ENCODE measurements at regions not wholly inside any gene's neighbourhood (a gene's known extent, or its start where the extent isn't known, plus 50 kb on each side); places are given as distances from the start of the nearest gene placed in this dataset.

DNA sequence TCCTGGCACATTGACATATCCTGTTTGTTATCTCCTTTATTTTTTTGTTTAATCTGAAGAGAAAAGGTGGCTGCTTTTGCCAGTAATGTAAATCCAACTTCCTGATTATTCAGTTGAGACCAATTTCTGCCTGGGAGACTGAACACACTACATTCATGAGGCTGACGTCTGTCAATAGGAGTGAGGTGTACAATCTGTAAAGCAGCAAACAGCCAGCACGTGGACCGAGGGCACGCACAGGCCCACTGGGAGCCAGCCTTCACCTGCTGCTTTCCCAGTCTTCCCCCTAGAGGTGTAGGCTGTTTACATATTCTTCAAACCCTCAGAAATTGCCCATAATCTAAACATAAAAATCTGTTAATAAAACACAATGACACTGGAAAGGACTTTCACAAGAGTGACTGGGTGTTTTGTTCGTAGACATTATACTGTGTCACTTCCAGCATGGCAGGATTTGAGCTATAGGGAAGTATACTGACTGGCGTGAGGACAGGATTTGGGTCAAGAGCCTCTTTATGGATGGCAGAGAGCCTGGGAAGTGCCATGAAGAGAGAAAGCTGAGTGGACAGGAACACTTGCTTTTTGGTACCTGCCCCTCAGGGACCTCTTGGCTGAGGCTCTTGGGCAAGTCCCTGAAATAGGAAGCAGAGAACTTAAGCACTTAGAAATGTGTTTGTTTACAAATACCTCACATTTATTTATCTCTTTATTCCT lies 552.9 kb upstream of the CAMK1G start:
- no peak for ATAC-seq (ENCODE audit: low FRiP score)
- DNase-seq (ENCODE audit: low spot score), result no peak
- TF ChIP-seq CTCF (IDR thresholded peaks at IDR 0.05), result no peak

DNA sequence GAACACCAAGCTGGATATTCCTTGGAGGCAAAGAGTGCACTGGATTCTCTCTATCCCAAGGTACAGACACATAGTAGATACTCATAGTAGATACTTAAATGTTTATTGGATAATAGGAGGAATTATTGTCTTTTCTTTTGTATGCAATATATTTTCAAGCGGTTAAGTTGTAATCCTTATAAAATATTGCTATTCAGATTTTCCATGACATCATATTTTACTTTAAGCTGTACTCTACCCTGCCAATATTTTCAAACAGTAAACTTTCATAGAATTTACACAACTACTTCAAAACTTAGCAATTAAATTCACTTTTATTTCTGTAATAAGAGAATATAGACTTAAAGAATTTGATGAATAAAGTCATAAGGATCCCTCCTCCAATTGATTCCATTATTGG lies 546.5 kb upstream of the CAMK1G start:
- ATAC-seq (ENCODE audit: low FRiP score) (no peak), DNase-seq (ENCODE audit: low spot score) (no peak)
- no peak for TF ChIP-seq CTCF (IDR thresholded peaks at IDR 0.05)

- ATAC-seq (ENCODE audit: low FRiP score) (no peak), DNase-seq (ENCODE audit: low spot score) (no peak)
- no peak for TF ChIP-seq CTCF (IDR thresholded peaks at IDR 0.05)
These were observed 545.2 kb upstream of the CAMK1G start for GRCh38 chr1:209038316-209038715.

DNA sequence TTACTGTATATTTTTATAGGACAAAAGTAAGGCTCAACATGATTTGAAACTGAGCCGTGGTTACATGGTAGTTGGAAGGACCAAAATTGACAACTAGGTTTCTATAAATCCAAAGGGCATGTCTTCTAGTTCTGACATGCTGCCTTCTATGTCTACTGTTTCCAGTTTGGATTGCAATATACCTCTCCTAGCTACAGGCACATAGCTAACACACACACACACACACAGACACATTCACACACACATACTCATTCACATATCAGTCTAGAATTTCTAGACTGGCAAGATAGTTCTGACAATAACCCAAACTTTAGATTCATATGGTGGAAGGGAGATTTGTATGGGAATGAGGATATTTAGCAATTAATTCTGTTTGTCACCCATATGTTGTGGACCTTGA lies 544.8 kb upstream of the CAMK1G start:
- DNase-seq (ENCODE audit: low spot score), result no peak
- ATAC-seq (ENCODE audit: low FRiP score), result no peak
- no peak for TF ChIP-seq CTCF (IDR thresholded peaks at IDR 0.05)

DNA sequence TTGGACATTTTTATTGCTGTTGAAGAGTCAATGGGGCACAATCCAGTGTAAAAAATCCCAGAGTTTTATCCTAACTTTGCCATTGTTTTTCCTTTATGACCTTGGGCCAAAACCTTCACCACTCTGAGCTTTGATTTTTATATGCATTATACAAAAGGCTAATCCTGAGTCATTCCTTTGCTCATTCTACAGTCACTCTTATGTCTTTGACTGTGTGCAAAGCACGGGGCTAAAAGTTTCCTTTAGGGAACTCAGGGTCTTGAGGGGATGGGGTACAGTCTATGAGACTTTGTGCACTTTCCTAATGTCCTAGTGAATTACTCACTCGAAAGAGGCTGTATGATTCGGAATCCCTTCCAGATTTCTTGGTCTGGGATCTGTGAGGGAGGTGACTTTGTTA lies 543.2 kb upstream of the CAMK1G start:
- TF ChIP-seq CTCF (IDR thresholded peaks at IDR 0.05), result no peak
- DNase-seq (ENCODE audit: low spot score) (no peak), ATAC-seq (ENCODE audit: low FRiP score) (no peak)

DNA sequence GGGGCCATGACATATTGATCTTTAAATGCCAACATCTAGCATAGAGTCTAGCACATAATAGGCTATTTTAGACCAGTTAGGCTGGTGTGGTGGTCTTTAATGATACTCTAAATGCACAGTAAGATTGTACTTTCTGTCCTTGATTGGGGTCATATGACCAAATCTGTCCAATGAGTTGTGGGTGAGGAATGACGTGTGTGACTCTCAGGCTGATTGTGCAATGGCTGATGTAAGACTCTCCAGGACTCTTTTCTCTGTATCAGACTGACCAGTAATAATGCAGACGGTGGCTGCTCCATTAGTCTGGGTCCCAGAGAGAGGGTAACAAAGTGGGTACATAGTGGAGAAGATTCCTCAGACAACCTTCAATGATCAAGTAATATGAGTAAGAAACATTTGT lies 541.6 kb upstream of the CAMK1G start:
- no peak for TF ChIP-seq CTCF (IDR thresholded peaks at IDR 0.05)
- DNase-seq (ENCODE audit: low spot score) (no peak), ATAC-seq (ENCODE audit: low FRiP score) (no peak)

DNA sequence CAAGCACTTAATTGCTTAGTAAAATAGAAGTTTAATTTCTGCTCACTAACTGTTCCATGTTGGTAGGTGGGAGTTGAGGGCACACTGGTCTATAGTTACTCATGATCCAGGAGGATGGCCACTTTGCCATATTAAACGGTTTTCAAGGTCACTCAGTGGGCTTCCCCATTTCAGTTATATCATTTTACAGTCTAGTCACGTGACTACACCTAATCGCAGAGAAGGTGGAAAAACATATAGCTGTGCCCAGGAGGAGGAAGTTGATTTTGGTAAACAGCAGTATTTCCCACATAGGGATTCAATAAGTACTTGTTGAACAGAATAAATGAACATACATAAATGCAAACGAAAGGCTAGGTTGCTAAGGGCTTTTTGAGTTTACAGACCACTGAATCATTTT lies 541.1 kb upstream of the CAMK1G start:
- DNase-seq (ENCODE audit: low spot score) (no peak), ATAC-seq (ENCODE audit: low FRiP score) (no peak)
- no peak for TF ChIP-seq CTCF (IDR thresholded peaks at IDR 0.05)
